Omental fat pad (tissue), 3 donors: ENCODE measurements at regions not wholly inside any gene's neighbourhood (a gene's known extent, or its start where the extent isn't known, plus 50 kb on each side); places are given as distances from the start of the nearest gene placed in this dataset.

Experiments
- ATAC-seq: fragments of 150-250 bp; one replicate; pipeline ENCODE4 v1.9.1; 2016; ENCODE audit warnings: mild to moderate bottlenecking, moderate library complexity; ENCODE audit not compliant: low FRiP score
- DNase-seq: peaks from one replicate; pipeline ENCODE4 v3.0.0-alpha.2; 2019; ENCODE audit warnings: low spot score
- CTCF ChIP-seq, 3 donors: fragments of 450-650 bp; IDR thresholded peaks; one replicate each; pipeline ENCODE4 v1.5.1; 2016 to 2017; ENCODE audit warnings: antibody characterized with exemption in 3 of 3, mild to moderate bottlenecking in 3 of 3, moderate library complexity in 2 of 3

- no peak for ATAC-seq
- DNase-seq, result no peak
Observed at GRCh38 chr3:25940935-25941334, 151.0 kb downstream of the OXSM start.

GRCh38 chr3:25944329-25944728 lies 154.4 kb downstream of the OXSM start:
- DNase-seq (no peak), ATAC-seq (no peak)
- TF ChIP-seq CTCF (IDR thresholded peaks at IDR 0.05), result no peak

More at GRCh38 chr3:25940935-25941334, 151.0 kb downstream of the OXSM start:
- TF ChIP-seq CTCF (IDR thresholded peaks at IDR 0.05), result no peak

DNA sequence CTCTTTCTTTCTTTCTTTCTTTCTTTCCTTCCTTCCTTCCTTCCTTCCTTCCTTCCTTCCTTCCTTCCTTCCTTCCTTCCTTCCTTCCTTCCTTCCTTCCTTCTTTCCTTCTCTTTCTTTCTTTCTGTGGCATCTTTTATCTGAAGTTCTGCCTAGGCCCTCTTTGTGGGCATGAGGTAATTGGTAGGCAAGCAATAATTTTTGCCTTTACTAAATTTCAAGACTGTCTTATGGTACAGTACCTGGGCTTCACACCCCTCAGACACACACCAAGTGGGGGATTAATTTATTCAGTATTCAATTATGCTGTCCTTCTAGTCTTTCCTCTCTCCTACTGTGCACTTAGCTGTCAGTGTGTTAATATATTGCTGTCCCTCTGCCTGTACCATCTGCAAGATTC lies 155.5 kb downstream of the OXSM start:
- DNase-seq (no peak), ATAC-seq (no peak)
- no peak for TF ChIP-seq CTCF (IDR thresholded peaks at IDR 0.05)

GRCh38 chr3:25945836-25946235 lies 155.9 kb downstream of the OXSM start:
- TF ChIP-seq CTCF (IDR thresholded peaks at IDR 0.05), result no peak
- DNase-seq, result no peak
- no peak for ATAC-seq

- DNase-seq, result no peak
- no peak for ATAC-seq
- no peak for TF ChIP-seq CTCF (IDR thresholded peaks at IDR 0.05)
Observed at GRCh38 chr3:25952133-25952532, 162.2 kb downstream of the OXSM start.

DNA sequence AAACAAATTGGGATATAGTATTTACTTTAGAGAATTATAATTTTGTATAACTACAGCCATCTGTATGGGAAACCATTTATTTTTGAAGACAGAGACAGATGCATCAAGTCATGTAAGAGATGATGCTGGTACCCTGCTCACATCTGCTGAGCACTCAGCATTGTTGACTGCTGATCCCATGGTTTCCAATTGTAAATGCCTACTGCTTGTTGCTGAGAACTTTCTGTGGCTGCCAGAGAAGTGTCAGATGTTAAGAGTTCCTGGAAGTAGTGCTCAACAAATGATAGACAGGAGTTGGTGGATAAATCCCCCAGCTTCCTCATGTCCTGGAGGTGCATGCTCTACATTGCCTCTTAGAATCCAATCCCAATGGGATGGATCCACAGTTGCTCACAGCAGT lies 167.1 kb downstream of the OXSM start:
- no peak for DNase-seq
- ATAC-seq, result no peak
- TF ChIP-seq CTCF (IDR thresholded peaks at IDR 0.05), result no peak

DNA sequence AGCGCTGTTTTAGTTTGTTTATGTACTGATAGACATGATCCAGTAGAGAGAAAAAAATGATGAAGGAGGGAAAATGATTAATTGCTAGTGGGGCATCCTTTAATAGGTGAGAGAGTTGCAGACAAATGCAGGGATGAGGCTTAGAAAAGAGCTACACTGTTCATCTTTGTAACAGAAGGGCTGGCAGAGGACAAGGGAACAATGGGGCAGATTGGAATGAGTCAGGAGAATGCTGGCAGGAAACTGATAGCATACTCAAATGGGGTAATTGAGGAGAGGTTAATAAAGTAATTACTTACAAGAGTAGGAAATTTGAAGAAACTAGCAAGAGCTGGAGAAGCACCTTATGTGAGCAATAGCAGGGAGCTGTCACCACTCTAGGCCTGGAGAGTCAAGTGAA lies 170.9 kb downstream of the OXSM start:
- TF ChIP-seq CTCF (IDR thresholded peaks at IDR 0.05), result no peak
- no peak for ATAC-seq
- DNase-seq, result no peak
